KMS-11 (cell line): ENCODE measurements at regions not wholly inside any gene's neighbourhood (a gene's known extent, or its start where the extent isn't known, plus 50 kb on each side); places are given as distances from the start of the nearest gene placed in this dataset.

Experiments
- H2AFZ ChIP-seq: fragments of 200-600 bp; sonication (generic); 2 replicates; pipeline ENCODE4 v1.6.1; 2016; ENCODE audit warnings: antibody characterized with exemption, mixed run types, low read depth
- H3K27ac ChIP-seq: fragments of 200-600 bp; sonication (generic); 2 replicates; pipeline ENCODE4 v1.6.1; 2016; ENCODE audit warnings: mild to moderate bottlenecking, mixed run types
- H3K27me3 ChIP-seq: fragments of 200-600 bp; sonication (generic); 2 replicates; pipeline ENCODE4 v1.6.1; 2017; ENCODE audit warnings: mild to moderate bottlenecking, low read depth, mixed run types, moderate library complexity; ENCODE audit not compliant: insufficient read depth
- H3K36me3 ChIP-seq: fragments of 200-600 bp; sonication (generic); 2 replicates; pipeline ENCODE4 v1.6.1; 2017; ENCODE audit warnings: mild to moderate bottlenecking, mixed run types; ENCODE audit not compliant: insufficient read depth
- H3K4me1 ChIP-seq: fragments of 200-600 bp; sonication (generic); 2 replicates; pipeline ENCODE4 v1.6.1; 2016; ENCODE audit warnings: mild to moderate bottlenecking, low read depth, mixed run types; ENCODE audit not compliant: poor library complexity, severe bottlenecking
- H3K4me2 ChIP-seq: fragments of 200-600 bp; sonication (generic); 2 replicates; pipeline ENCODE4 v1.7.0; 2016; ENCODE audit warnings: mild to moderate bottlenecking, mixed run types
- H3K4me3 ChIP-seq: fragments of 200-600 bp; sonication (generic); IDR thresholded peaks from 2 replicates; pipeline ENCODE4 v1.6.1; 2017; ENCODE audit warnings: low read depth, low read length, mixed read lengths; ENCODE audit not compliant: insufficient read depth
- H3K79me2 ChIP-seq: fragments of 200-600 bp; sonication (generic); 2 replicates; pipeline ENCODE4 v1.6.1; 2016; ENCODE audit warnings: low read depth, mixed run types; ENCODE audit not compliant: insufficient read depth
- H3K9ac ChIP-seq: fragments of 200-600 bp; sonication (generic); 2 replicates; pipeline ENCODE4 v1.6.1; 2016; ENCODE audit warnings: mild to moderate bottlenecking, mixed run types
- H4K20me1 ChIP-seq: fragments of 200-600 bp; sonication (generic); 2 replicates; pipeline ENCODE4 v1.6.1; 2016; ENCODE audit warnings: mild to moderate bottlenecking, mixed run types; ENCODE audit not compliant: insufficient read depth
- CTCF ChIP-seq: fragments of 200-600 bp; sonication (generic); conservative IDR thresholded peaks from 2 replicates; pipeline ENCODE4 v1.6.1; 2017; ENCODE audit warnings: low read depth, mild to moderate bottlenecking, antibody characterized with exemption, low read length, moderate library complexity, mixed read lengths

- Histone ChIP-seq H2AFZ (no peak overlapping the region), H3K36me3 (no peaks in the 10 kb centered on the region), H3K9ac (no peak overlapping the region), H3K4me2 (no peak overlapping the region), H3K27me3 (no peaks in the 10 kb centered on the region), H3K27ac (no peak overlapping the region), H3K4me3 (no peak overlapping the region), H3K79me2 (no peaks in the 10 kb centered on the region), H3K4me1 (no peaks in the 10 kb centered on the region), H4K20me1 (no peaks in the 10 kb centered on the region)
- no peak for TF ChIP-seq CTCF
Measured at GRCh38 chr7:110386913-110387312, 704.0 kb upstream of the LRRN3 start.

- H2AFZ ChIP-seq = no peak overlapping the region
- no peaks in the 10 kb centered on the region for H3K79me2 ChIP-seq
- no peaks in the 10 kb centered on the region for H3K27me3 ChIP-seq
- no peaks in the 10 kb centered on the region for H4K20me1 ChIP-seq
- H3K4me3 ChIP-seq = no peak overlapping the region
- no peak overlapping the region for H3K9ac ChIP-seq
- no peaks in the 10 kb centered on the region for H3K4me1 ChIP-seq
- no peaks in the 10 kb centered on the region for H3K36me3 ChIP-seq
- no peak overlapping the region for H3K4me2 ChIP-seq
- no peak overlapping the region for H3K27ac ChIP-seq
- no peak for TF ChIP-seq CTCF
Measured at GRCh38 chr7:110387689-110388088, 703.2 kb upstream of the LRRN3 start.

GRCh38 chr7:110388457-110388856 lies 702.5 kb upstream of the LRRN3 start:
- H3K27ac ChIP-seq = no peak overlapping the region
- no peaks in the 10 kb centered on the region for H3K4me1 ChIP-seq
- H3K4me3 ChIP-seq = no peak overlapping the region
- no peak for TF ChIP-seq CTCF
- H3K36me3 ChIP-seq = no peaks in the 10 kb centered on the region
- no peak overlapping the region for H3K4me2 ChIP-seq
- no peak overlapping the region for H3K9ac ChIP-seq
- no peaks in the 10 kb centered on the region for H3K27me3 ChIP-seq
- no peaks in the 10 kb centered on the region for H3K79me2 ChIP-seq
- no peak overlapping the region for H2AFZ ChIP-seq
- H4K20me1 ChIP-seq = no peaks in the 10 kb centered on the region

- H3K36me3 ChIP-seq = no peaks in the 10 kb centered on the region
- TF ChIP-seq CTCF = no peak
- H3K27ac ChIP-seq = no peak overlapping the region
- H2AFZ ChIP-seq = no peak overlapping the region
- no peaks in the 10 kb centered on the region for H3K4me1 ChIP-seq
- H3K4me3 ChIP-seq = no peak overlapping the region
- H4K20me1 ChIP-seq = no peaks in the 10 kb centered on the region
- H3K9ac ChIP-seq = no peak overlapping the region
- no peaks in the 10 kb centered on the region for H3K27me3 ChIP-seq
- H3K79me2 ChIP-seq = no peaks in the 10 kb centered on the region
- H3K4me2 ChIP-seq = no peak overlapping the region
Measured at GRCh38 chr7:110396021-110396420, 694.9 kb upstream of the LRRN3 start.
